ENCODE measurements at regions not wholly inside any gene's neighbourhood (a gene's known extent, or its start where the extent isn't known, plus 50 kb on each side); places are given as distances from the start of the nearest gene placed in this dataset.

- TF ChIP-seq POLR2AphosphoS5 (IDR thresholded peaks at IDR 0.05; ENCODE audit: low read depth) (no peak), REST (IDR thresholded peaks at IDR 0.05; ENCODE audit: insufficient replicate concordance, low read depth) (no peak), CTCF (IDR thresholded peaks at IDR 0.05; ENCODE audit: insufficient read depth, low read length) (no peak)
Measured at GRCh38 chr5:110082194-110082593, 392.5 kb downstream of the MAN2A1 start.
